ENCODE measurements at regions not wholly inside any gene's neighbourhood (a gene's known extent, or its start where the extent isn't known, plus 50 kb on each side); places are given as distances from the start of the nearest gene placed in this dataset.

- Mint-ChIP-seq H3K27me3 (peaks cover 5 to 8% of the 10 kb centered on the region in 2 donors), H3K36me3 (no peaks in the 10 kb centered on the region), H3K4me3 (no peak overlapping the region), H3K9me3 (peaks cover 0 to 6% (median 0%) of the 10 kb centered on the region in 8 donors), H3K4me1 (no peaks in the 10 kb centered on the region), H3K27ac (no peak overlapping the region)
- Histone ChIP-seq H3K27ac (ENCODE audit: low read depth, low read length) (no peak overlapping the region), H3K36me3 (ENCODE audit: insufficient read depth, low read length) (no peaks in the 10 kb centered on the region), H3K9me3 (ENCODE audit: control insufficient read depth in 1 of 2, low read length in 2 of 2) (peaks cover 0 to 3% of the 10 kb centered on the region in 2 donors), H3K27me3 (ENCODE audit: insufficient read depth, low read length) (no peaks in the 10 kb centered on the region), H3K4me3 (ENCODE audit: low read length in 2 of 2) (no peak overlapping the region), H3K4me1 (ENCODE audit: insufficient read depth, low read length) (no peaks in the 10 kb centered on the region)
- POLR2A ChIA-PET (ENCODE audit: partially characterized antibody), result no interaction called here
- DNase-seq, result no peak
- CTCF ChIA-PET (ENCODE audit: partially characterized antibody), result no interaction called here
- intact Hi-C loops (cut with micrococcal nuclease), result no loop called here
These were observed 315.8 kb downstream of the CASP12 start for GRCh38 chr11:104582431-104582830.

GRCh38 chr11:104581246-104581980 is 316.8 kb downstream of the CASP12 start:
- peaks cover 5 to 8% of the 10 kb centered on the region in 2 donors for H3K27me3 Mint-ChIP-seq

GRCh38 chr11:104573441-104573990 is 324.7 kb downstream of the CASP12 start:
- no peaks in the 10 kb centered on the region for H3K4me1 Mint-ChIP-seq
- POLR2A ChIA-PET (ENCODE audit: partially characterized antibody), result no interaction called here

More at GRCh38 chr11:104581246-104581980, 316.8 kb downstream of the CASP12 start:
- peaks cover 0 to 3% of the 10 kb centered on the region in 2 donors for H3K9me3 ChIP-seq (ENCODE audit: control insufficient read depth in 1 of 2, low read length in 2 of 2)
- H3K27ac ChIP-seq (ENCODE audit: low read depth, low read length), result no peak overlapping the region
- no peak overlapping the region for H3K4me3 ChIP-seq (ENCODE audit: low read length in 2 of 2)
- POLR2A ChIA-PET (ENCODE audit: partially characterized antibody), result no interaction called here
- no peaks in the 10 kb centered on the region for H3K4me1 ChIP-seq (ENCODE audit: insufficient read depth, low read length)
- peaks cover 0 to 6% (median 0%) of the 10 kb centered on the region in 8 donors for H3K9me3 Mint-ChIP-seq
- intact Hi-C loops (cut with micrococcal nuclease), result no loop called here
- no peaks in the 10 kb centered on the region for H3K4me1 Mint-ChIP-seq
- no peak for DNase-seq
- no peaks in the 10 kb centered on the region for H3K27me3 ChIP-seq (ENCODE audit: insufficient read depth, low read length)
- no peaks in the 10 kb centered on the region for H3K36me3 Mint-ChIP-seq
- H3K36me3 ChIP-seq (ENCODE audit: insufficient read depth, low read length), result no peaks in the 10 kb centered on the region
- no peak overlapping the region for H3K27ac Mint-ChIP-seq
- CTCF ChIA-PET (ENCODE audit: partially characterized antibody), result no interaction called here
- H3K4me3 Mint-ChIP-seq, result no peak overlapping the region

GRCh38 chr11:104572279-104572678 is 326.0 kb downstream of the CASP12 start:
- Histone ChIP-seq H3K27me3 (ENCODE audit: insufficient read depth, low read length) (no peaks in the 10 kb centered on the region), H3K4me1 (ENCODE audit: insufficient read depth, low read length) (no peaks in the 10 kb centered on the region), H3K36me3 (ENCODE audit: insufficient read depth, low read length) (no peaks in the 10 kb centered on the region), H3K9me3 (ENCODE audit: control insufficient read depth in 1 of 2, low read length in 2 of 2) (no peaks in the 10 kb centered on the region), H3K4me3 (ENCODE audit: low read length in 2 of 2) (no peak overlapping the region), H3K27ac (ENCODE audit: low read depth, low read length) (no peak overlapping the region)
- ChIA-PET CTCF (ENCODE audit: partially characterized antibody) (no interaction called here), POLR2A (ENCODE audit: partially characterized antibody) (no interaction called here)
- no peak overlapping the region for H3K4me3 Mint-ChIP-seq
- peaks cover 0 to 10% (median 3%) of the 10 kb centered on the region in 8 donors for H3K9me3 Mint-ChIP-seq
- intact Hi-C loops (cut with micrococcal nuclease), result no loop called here
- H3K4me1 Mint-ChIP-seq, result no peaks in the 10 kb centered on the region
- H3K27me3 Mint-ChIP-seq, result no peaks in the 10 kb centered on the region
- no peaks in the 10 kb centered on the region for H3K36me3 Mint-ChIP-seq
- H3K27ac Mint-ChIP-seq, result no peak overlapping the region
- no peak for DNase-seq

More at GRCh38 chr11:104573441-104573990, 324.7 kb downstream of the CASP12 start:
- H3K27ac Mint-ChIP-seq, result no peak overlapping the region
- H3K27me3 Mint-ChIP-seq, result no peaks in the 10 kb centered on the region
- Histone ChIP-seq H3K4me1 (ENCODE audit: insufficient read depth, low read length) (no peaks in the 10 kb centered on the region), H3K9me3 (ENCODE audit: control insufficient read depth in 1 of 2, low read length in 2 of 2) (peaks cover 0 to 3% of the 10 kb centered on the region in 2 donors), H3K27me3 (ENCODE audit: insufficient read depth, low read length) (no peaks in the 10 kb centered on the region), H3K4me3 (ENCODE audit: low read length in 2 of 2) (no peak overlapping the region), H3K27ac (ENCODE audit: low read depth, low read length) (no peak overlapping the region), H3K36me3 (ENCODE audit: insufficient read depth, low read length) (no peaks in the 10 kb centered on the region)
- intact Hi-C loops (cut with micrococcal nuclease), result no loop called here
- DNase-seq, result no peak
- no peak overlapping the region for H3K4me3 Mint-ChIP-seq
- H3K9me3 Mint-ChIP-seq, result peaks cover 0 to 11% (median 3%) of the 10 kb centered on the region in 8 donors
- CTCF ChIA-PET (ENCODE audit: partially characterized antibody), result no interaction called here
- H3K36me3 Mint-ChIP-seq, result no peaks in the 10 kb centered on the region

GRCh38 chr11:104570078-104570701 is 328.1 kb downstream of the CASP12 start:
- intact Hi-C loops (cut with micrococcal nuclease), result no loop called here
- no peaks in the 10 kb centered on the region for H3K36me3 Mint-ChIP-seq
- DNase-seq, result no peak
- H3K4me3 Mint-ChIP-seq, result no peak overlapping the region
- H3K27me3 Mint-ChIP-seq, result no peaks in the 10 kb centered on the region
- Histone ChIP-seq H3K4me3 (ENCODE audit: low read length in 2 of 2) (no peak overlapping the region), H3K4me1 (ENCODE audit: insufficient read depth, low read length) (no peaks in the 10 kb centered on the region), H3K36me3 (ENCODE audit: insufficient read depth, low read length) (no peaks in the 10 kb centered on the region), H3K27ac (ENCODE audit: low read depth, low read length) (no peak overlapping the region), H3K27me3 (ENCODE audit: insufficient read depth, low read length) (no peaks in the 10 kb centered on the region), H3K9me3 (ENCODE audit: control insufficient read depth in 1 of 2, low read length in 2 of 2) (no peaks in the 10 kb centered on the region)
- H3K27ac Mint-ChIP-seq, result no peak overlapping the region
- ChIA-PET POLR2A (ENCODE audit: partially characterized antibody) (no interaction called here), CTCF (ENCODE audit: partially characterized antibody) (no interaction called here)
- no peaks in the 10 kb centered on the region for H3K4me1 Mint-ChIP-seq
- H3K9me3 Mint-ChIP-seq, result peaks cover 0 to 11% (median 3%) of the 10 kb centered on the region in 8 donors

GRCh38 chr11:104565583-104565961 is 332.7 kb downstream of the CASP12 start:
- ChIA-PET CTCF (ENCODE audit: partially characterized antibody) (no interaction called here), POLR2A (ENCODE audit: partially characterized antibody) (no interaction called here)
- H3K36me3 ChIP-seq (ENCODE audit: insufficient read depth, low read length), result no peaks in the 10 kb centered on the region
- H3K27ac Mint-ChIP-seq, result no peak overlapping the region
- H3K4me3 ChIP-seq (ENCODE audit: low read length in 2 of 2), result no peak overlapping the region
- DNase-seq, result no peak
- intact Hi-C loops (cut with micrococcal nuclease), result no loop called here
- no peak overlapping the region for H3K4me3 Mint-ChIP-seq
- H3K9me3 Mint-ChIP-seq, result peaks cover 0 to 6% (median 3%) of the 10 kb centered on the region in 8 donors
- H3K36me3 Mint-ChIP-seq, result no peaks in the 10 kb centered on the region
- peaks cover 0 to 2% of the 10 kb centered on the region in 2 donors for H3K27me3 Mint-ChIP-seq
- no peaks in the 10 kb centered on the region for H3K9me3 ChIP-seq (ENCODE audit: control insufficient read depth in 1 of 2, low read length in 2 of 2)
- no peaks in the 10 kb centered on the region for H3K4me1 Mint-ChIP-seq
- no peak overlapping the region for H3K27ac ChIP-seq (ENCODE audit: low read depth, low read length)
- H3K27me3 ChIP-seq (ENCODE audit: insufficient read depth, low read length), result no peaks in the 10 kb centered on the region
- no peaks in the 10 kb centered on the region for H3K4me1 ChIP-seq (ENCODE audit: insufficient read depth, low read length)

GRCh38 chr11:104564921-104565582 is 333.2 kb downstream of the CASP12 start:
- no peak overlapping the region for H3K4me3 Mint-ChIP-seq
- Histone ChIP-seq H3K27me3 (ENCODE audit: insufficient read depth, low read length) (no peaks in the 10 kb centered on the region), H3K36me3 (ENCODE audit: insufficient read depth, low read length) (no peaks in the 10 kb centered on the region), H3K27ac (ENCODE audit: low read depth, low read length) (no peak overlapping the region), H3K9me3 (ENCODE audit: control insufficient read depth in 1 of 2, low read length in 2 of 2) (no peaks in the 10 kb centered on the region), H3K4me1 (ENCODE audit: insufficient read depth, low read length) (no peaks in the 10 kb centered on the region), H3K4me3 (ENCODE audit: low read length in 2 of 2) (no peak overlapping the region)
- no peak overlapping the region for H3K27ac Mint-ChIP-seq
- no peaks in the 10 kb centered on the region for H3K4me1 Mint-ChIP-seq
- ChIA-PET CTCF (ENCODE audit: partially characterized antibody) (interaction anchor here (0.7 kb wide), 1 partner anchor 305 kb away, joined by 3 read pairs; no protein-coding TSS in a partner anchor), POLR2A (ENCODE audit: partially characterized antibody) (no interaction called here)
- peaks cover 0 to 6% (median 3%) of the 10 kb centered on the region in 8 donors for H3K9me3 Mint-ChIP-seq
- H3K36me3 Mint-ChIP-seq, result no peaks in the 10 kb centered on the region
- no peak for DNase-seq
- intact Hi-C loops (cut with micrococcal nuclease), result no loop called here
- H3K27me3 Mint-ChIP-seq, result peaks cover 0 to 2% of the 10 kb centered on the region in 2 donors
